ENCODE measurements at regions not wholly inside any gene's neighbourhood (a gene's known extent, or its start where the extent isn't known, plus 50 kb on each side); places are given as distances from the start of the nearest gene placed in this dataset.

DNA sequence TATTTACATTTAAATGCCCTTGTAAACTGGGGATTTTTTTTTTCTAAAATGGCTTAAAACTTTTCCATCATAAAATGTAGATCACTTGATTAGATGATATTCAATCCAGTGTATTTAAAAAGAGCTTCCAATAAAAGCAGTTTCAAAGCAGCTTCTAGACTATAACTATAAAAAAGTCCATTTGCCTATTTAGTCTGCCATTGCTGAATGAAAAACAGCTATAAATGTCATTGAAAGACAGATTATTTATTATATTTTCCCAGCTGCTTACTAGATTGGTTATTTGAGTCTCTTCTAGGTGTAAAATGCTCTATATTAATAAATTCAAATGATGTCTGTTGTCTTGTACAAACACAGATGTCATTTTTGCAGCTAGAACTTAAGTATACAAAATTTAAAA, 414.8 kb downstream of the RMST start:
- TF ChIP-seq CTCF (IDR thresholded peaks at IDR 0.05) (no peak), POLR2AphosphoS5 (IDR thresholded peaks at IDR 0.05) (no peak), POLR2A (IDR thresholded peaks at IDR 0.05) (no peak)
